ENCODE measurements at regions not wholly inside any gene's neighbourhood (a gene's known extent, or its start where the extent isn't known, plus 50 kb on each side); places are given as distances from the start of the nearest gene placed in this dataset.

- TF ChIP-seq CTCF (IDR thresholded peaks at IDR 0.05 in 4 of 5, conservative IDR thresholded peaks at IDR 0.05 in 1 of 5) (no peak), POLR2A (IDR thresholded peaks at IDR 0.05) (no peak)
Observed at GRCh38 chr12:25387732-25388050, 137.0 kb upstream of the KRAS start.

Data from gastrocnemius medialis (tissue), 4 donors.